Stimulated activated CD4-positive, alpha-beta T cell treated with anti-CD3 and anti-CD28 coated beads, Interleukin-1b, Interleukin-23, amount 100 ng/mL, for 48 hours (primary cell): ENCODE measurements at regions not wholly inside any gene's neighbourhood (a gene's known extent, or its start where the extent isn't known, plus 50 kb on each side); places are given as distances from the start of the nearest gene placed in this dataset.
A peak's percentile ranks its signal among the peaks of the same experiment; 100 is the strongest.

ENCODE experiments used
- DNase-seq: peaks from one replicate; pipeline ENCODE4 v3.0.0-alpha.2; 2020

DNA sequence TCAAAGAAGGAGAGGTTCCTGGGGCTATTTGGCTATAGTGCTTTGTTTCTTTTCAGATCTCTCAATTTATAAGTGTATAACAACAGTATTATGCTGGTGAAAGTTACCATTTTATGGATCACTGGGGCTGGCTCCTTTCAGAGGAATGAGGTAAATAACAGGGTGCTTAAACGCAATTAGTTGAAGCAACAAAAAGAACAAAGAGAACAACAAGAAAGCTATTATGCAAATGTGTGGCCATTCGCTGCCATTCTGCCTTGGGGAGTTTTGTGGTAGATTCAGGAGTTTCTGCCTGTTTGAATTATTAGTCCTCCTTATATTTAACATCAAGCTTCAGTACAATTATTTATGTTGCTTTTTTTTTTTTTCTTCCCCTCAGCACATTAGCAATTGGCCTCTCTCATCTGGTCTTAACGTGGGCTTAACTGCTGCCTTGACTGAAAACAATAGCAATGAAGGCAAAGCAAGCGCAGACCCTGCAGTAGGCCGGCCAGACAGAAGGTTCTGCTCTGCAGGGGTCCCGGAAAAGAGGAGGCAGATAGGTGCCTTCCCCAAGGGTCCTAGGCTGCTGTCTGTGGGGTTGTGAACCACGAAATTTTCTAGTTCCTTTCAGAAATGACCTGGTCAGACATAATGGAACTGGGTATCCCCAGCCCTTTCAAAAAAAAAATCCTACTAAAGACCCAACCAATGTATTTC is 339.9 kb upstream of the PODXL start:
- DNase-seq: no peak

DNA sequence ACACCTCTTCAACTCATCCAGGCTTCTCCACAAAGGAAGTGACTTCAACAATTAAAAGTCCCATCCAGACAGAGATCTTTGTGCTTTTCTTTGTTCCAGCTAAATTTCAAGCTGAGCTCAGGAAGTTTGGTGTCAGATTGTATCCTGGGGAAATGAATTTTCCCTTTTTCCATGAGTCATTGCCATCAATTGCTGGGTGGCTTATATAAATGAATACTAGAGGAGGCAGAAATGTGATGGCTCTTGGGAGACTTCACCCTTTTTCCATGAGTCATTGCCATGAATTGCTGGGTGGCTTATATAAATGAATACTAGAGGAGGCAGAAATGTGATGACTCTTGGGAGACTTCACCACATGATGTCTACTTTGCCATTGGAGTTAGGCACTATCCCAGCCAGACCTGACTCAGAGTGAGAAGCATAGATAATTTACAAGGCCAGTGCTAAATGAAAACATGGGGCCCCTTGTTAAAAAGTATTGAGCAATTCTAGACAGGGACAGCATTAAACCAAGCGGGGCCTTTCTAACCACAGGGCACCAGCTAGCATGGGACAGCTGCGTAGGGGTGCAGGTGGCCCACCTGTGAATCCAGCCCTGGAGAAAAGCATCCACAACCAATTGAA is 339.2 kb upstream of the PODXL start:
- DNase-seq: no peak

DNA sequence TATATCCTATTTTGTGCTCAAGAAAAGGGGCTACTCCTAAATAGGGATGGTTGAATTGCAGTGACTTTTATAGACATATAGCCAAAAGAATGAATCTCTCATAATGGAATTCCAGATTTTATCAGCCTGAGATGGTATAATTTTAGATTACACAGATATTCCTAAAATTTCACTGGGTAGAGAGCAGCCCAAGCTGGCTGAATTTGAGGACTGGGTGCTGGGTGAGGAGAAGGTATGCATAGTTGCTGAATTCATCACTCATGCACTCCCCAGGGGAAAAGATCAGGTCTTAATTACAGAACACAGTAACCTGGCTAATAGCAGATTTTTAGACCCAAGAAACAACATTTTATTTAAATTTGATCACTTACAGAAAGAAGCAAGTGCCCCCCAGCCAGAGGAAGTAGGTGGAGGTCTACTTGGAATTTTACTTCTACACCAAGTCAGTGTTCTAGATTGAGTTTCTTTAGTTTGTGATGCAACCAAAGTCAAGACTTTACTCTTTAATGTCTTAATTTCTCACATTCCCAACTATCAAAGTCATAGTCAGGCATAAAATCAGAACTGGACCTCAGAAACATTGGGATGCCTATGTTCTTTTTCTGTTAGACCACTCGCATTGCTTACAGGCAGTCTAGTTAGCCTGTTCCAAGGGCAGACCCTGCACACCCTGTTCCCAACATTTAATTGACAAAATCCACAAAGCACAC is 337.4 kb upstream of the PODXL start:
- no peak for DNase-seq

- no peak for DNase-seq
Observed at GRCh38 chr7:131890176-131890575, 333.7 kb upstream of the PODXL start.

DNA sequence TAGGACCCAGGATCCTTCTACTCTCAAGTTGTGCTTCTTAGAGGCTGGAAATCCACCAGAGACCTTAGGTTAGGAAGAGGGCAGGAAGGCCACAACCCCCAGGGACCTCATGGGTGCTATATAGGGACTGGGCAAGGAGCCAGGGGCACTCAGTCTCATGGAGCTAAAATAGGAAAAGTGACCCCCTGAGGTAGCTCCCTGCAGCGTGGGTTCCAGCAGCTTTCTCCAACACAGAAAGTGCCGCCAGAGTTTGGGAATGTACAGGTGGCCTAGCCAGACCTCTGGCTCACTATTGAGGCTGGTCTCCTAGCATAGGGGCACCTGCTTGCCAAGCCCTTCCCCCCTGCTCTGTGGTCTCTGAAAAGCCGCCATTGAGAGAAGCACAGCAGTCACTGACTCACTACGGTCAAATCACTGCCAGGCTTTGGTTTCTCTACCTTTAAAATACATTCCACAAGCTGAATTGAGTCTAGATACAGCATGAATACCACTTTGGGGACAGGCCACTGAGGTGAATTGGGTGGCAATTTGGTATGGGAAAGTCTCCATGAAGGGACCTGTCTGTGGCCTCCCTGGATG is 333.2 kb upstream of the PODXL start:
- no peak for DNase-seq

GRCh38 chr7:131883769-131884168 is 327.3 kb upstream of the PODXL start:
- no peak for DNase-seq

DNA sequence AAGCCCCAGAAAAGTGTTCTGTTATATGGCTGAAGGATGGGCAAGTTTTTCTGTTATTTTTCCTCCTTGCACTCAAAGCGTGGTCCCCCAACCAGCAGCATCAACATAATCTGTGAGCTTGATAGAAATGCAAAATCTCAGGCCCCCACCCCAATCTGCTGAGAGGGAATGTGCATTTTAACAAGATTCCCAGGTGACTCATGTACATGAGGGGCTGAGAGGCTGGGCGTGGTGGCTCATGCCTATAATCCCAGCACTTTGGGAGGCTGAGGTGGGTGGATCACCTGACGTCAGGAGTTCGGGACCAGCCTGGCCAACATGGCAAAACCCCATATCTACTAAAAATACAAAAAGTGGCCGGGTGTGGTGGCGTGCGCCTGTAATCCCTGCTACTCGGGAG is 326.8 kb upstream of the PODXL start:
- no peak for DNase-seq

DNA sequence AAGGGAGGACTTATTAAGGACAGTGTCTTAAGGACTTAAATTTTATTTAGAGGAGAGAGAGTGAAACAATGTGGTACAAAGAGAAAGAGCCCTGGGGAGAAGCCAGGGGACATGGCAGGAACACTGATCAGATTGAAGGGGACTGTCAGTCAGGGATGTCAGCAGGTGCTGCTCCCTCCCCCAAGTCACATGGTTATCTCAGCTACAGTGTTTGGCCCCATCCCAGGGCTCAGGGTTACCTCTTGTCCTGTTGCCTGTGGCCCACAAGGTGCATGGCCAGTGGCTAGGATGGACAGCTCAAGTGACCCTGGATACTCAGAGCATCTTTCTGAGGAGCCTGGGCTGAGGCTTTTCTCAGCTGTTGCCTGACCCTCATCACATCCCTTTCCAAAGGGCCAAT is 325.9 kb upstream of the PODXL start:
- DNase-seq: no peak

GRCh38 chr7:131880078-131880477 is 323.6 kb upstream of the PODXL start:
- no peak for DNase-seq

DNA sequence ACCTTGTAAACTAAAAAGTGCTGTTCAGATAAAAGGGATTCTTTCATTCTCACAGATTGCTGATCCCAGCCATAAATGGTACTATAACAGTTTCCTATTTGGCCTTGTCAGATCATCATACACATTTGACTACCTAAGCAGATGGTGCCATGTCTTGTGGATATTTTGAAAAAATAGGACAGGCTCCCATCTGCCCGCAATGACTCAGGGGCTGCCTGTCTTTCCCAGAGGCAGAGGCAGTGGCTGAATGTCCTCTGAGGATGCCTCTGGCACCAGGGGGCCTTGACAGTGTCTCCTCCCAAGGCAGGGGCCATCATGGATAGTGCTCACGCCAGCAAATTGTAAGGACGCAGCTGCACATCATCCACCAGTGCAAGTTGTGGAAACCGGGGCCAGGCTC is 323.0 kb upstream of the PODXL start:
- no peak for DNase-seq

GRCh38 chr7:131878777-131879176 is 322.3 kb upstream of the PODXL start:
- DNase-seq: no peak

- DNase-seq: no peak
Observed at GRCh38 chr7:131873581-131873980, 317.2 kb upstream of the PODXL start.

DNA sequence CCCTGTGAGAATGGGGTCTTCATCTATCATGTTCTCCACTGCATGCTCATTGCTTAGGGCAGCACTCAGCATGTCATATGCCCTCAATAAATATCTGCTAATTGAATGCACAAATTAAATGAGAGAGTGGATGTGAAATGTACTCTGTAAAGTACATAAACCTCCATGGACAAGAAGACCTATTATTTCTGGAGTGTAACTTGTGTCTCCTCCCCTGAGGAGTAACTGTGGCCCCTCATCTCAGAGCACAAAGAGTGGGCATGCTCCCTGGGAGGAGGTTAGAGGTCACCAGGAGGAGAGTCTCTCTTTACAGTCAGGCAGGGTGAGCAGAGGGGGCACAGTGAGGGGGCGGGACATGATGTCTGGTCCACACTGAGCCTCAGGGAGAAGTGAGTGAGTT is 313.6 kb upstream of the PODXL start:
- DNase-seq: no peak

DNA sequence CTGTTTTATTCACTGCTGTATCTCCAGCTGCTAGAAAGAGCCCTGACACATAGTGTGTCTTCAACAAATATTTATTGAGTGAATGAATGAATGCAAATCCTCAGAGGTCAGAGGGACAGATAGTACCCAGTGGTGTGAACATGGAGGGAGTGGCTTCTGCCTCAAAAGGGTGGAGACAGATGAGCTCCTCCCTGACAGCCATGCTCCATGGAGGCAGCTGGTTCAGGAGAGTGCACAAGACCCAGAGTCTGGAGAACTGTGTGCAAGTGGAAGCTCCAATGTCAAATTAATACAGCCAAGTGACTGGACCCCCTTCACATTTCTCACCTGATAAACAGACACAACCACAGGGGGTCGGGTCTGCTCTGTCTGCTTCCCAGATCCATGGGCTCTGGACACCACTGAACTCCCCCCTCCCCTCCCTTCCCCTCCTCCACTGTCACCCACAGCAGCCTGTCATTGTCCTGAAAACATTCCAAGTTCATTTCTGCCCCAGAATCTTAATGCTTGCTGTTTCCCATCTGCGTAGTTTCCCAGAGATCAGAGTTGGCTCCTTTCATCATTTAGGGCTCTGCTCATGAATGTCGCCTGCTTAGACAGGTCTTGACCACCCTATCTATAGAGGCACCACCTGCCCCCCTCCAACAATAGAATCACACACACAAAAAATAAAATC is 312.9 kb upstream of the PODXL start:
- no peak for DNase-seq

GRCh38 chr7:131867461-131867860 is 311.0 kb upstream of the PODXL start:
- DNase-seq: no peak

- DNase-seq: no peak
Observed at GRCh38 chr7:131865911-131866310, 309.5 kb upstream of the PODXL start.

GRCh38 chr7:131861620-131862346 is 305.4 kb upstream of the PODXL start:
- no peak for DNase-seq

DNA sequence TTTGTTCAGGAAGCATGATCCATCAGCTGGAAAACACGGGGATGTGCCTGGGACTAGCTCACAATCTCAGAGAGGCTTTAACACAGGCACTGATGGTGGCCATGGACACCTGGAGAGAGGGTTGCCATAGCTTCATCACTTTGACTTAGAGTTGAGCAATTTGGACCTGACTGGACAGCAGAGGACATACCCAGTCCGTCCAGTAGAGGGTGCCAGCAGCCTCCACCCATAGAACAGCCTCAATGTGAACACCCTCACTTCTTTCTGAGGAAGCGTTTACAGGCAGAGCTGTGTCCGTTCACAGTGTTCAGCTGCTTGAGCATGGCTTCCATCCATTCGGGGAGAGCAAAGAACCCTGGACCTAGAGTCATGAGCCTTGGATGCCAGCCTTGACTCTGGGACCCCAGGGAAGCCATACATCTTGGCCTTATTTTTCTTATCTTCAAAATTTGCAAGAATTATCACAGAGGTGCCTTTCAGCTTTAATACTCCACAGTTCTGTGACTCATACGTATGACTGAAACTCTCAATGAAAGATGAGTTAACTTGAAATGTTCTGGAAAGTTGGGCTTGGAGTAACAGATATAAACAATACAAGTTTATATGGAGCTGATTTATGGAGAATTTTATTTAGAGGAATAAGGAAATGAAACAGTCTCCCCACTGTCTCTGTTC is 302.9 kb upstream of the PODXL start:
- peak; percentile 31 for DNase-seq

- no peak for DNase-seq
Observed at GRCh38 chr7:131858611-131859010, 302.2 kb upstream of the PODXL start.

GRCh38 chr7:131849472-131849871 is 293.0 kb upstream of the PODXL start:
- no peak for DNase-seq

DNA sequence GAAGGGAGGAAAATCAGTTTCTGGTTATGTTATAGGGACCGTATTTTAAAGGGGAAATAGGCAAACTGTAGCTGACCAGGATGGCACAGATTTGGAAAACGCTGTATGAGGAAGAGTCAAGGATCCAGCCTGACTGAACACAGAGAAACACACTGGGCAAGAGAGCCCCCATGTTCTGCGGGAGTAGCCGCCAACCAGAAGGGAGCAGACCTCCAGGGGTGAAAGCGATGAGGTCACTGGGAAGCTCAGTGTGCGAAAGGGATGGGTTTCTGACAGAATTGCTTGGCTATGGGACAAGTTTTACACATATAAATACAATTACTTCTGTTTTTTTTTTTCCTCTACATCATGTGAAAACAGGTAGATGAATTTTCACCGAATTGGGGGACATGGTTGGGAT is 291.6 kb upstream of the PODXL start:
- DNase-seq: no peak
